ENCODE measurements at regions not wholly inside any gene's neighbourhood (a gene's known extent, or its start where the extent isn't known, plus 50 kb on each side); places are given as distances from the start of the nearest gene placed in this dataset.

DNA sequence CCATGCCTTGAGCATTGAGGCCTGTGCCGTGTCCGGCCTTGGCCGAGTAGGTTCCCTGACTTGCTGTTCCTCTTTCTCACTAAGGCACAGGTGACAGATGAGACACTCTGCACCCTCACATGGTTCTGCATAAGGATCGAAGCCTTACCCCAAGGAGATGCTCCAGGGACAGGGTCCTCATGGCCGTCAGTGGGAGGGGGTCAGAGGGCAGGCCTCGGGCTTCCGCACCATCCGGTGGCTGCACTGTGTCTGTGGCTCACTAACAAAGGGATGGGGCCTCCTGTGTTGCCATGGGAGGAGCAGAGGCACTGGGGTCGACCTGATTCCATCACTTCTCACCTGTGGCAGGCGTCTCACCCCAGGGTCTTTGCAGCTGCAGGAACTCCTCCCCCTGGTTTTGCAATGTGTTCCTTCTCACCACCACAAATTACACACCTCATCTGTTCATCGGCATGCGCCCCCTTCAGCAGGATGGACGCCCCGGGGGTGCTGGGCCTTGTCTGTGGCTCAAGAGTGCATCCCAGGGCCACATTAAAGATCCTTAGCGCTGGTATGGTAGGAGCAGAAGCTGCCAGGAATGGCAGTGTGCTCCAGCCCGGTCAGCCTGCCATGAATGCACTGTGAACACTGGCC lies 113.3 kb upstream of the SOX1 start:
- POLR2A ChIA-PET (ENCODE audit: partially characterized antibody): no interaction called here
- 91% methylated on average over 16 of the region's 16 CpGs; no CpG with 5 or more reads in 1 of the 2 experiments for whole genome bisulfite sequencing, 2 experiments (ENCODE audit: extremely low coverage in 1 of 2, insufficient coverage in 1 of 2, insufficient read length in 1 of 2, insufficient replicate concordance in 2 of 2, low coverage in 1 of 2, low lambda C conversion rate in 2 of 2, missing lambda C conversion rate in 1 of 2)

More for the DNA sequence above, 113.3 kb upstream of the SOX1 start:
- Histone ChIP-seq H2BK120ac (replicated peaks; ENCODE audit: low read depth, low read length) (no peak overlapping the region), H3K4me1 (replicated peaks in 1 of 4; ENCODE audit: control insufficient read depth in 3 of 4, insufficient read depth in 4 of 4, low read length in 3 of 4) (no peaks in the 10 kb centered on the region; a peak in 2 of 7 replicates), H3K4me3 (ENCODE audit: extremely low read depth in 1 of 4, insufficient read depth in 2 of 4, low read depth in 3 of 4, low read length in 4 of 4) (no peak overlapping the region), H3K27me3 (replicated peaks in 1 of 4; ENCODE audit: control insufficient read depth in 3 of 4, extremely low read depth in 1 of 4, insufficient read depth in 3 of 4, low read length in 3 of 4) (no peaks in the 10 kb centered on the region), H2AK5ac (ENCODE audit: low read depth, low read length) (no peak overlapping the region), H3K4me2 (ENCODE audit: insufficient read depth in 1 of 2, low read depth in 2 of 2, low read length in 2 of 2) (no peak overlapping the region), H3K14ac (ENCODE audit: insufficient read length) (no peak overlapping the region), H2BK15ac (ENCODE audit: low read length) (no peak overlapping the region), H2AFZ (ENCODE audit: low read length) (no peak overlapping the region), H3K79me2 (ENCODE audit: control insufficient read depth in 1 of 2, insufficient read depth in 2 of 2, low read length in 2 of 2) (no peaks in the 10 kb centered on the region), H4K8ac (ENCODE audit: extremely low read depth, insufficient read depth, low read length) (no peak overlapping the region), H3K27ac (ENCODE audit: low read depth, low read length) (no peak overlapping the region), H2BK20ac (ENCODE audit: low read length) (no peak overlapping the region), H4K5ac (ENCODE audit: insufficient read length, low read depth, low read length) (no peak overlapping the region), H3K36me3 (ENCODE audit: control insufficient read depth in 2 of 4, insufficient read depth in 4 of 4, low read length in 3 of 4) (no peaks in the 10 kb centered on the region), H2BK5ac (ENCODE audit: low read depth, low read length) (no peak overlapping the region), H3K56ac (replicated peaks; ENCODE audit: insufficient read length, low read depth, low read length) (no peak overlapping the region), H3K4ac (replicated peaks; ENCODE audit: insufficient read length, low read depth, low read length) (no peak overlapping the region), H3K18ac (ENCODE audit: extremely low read depth, low read length) (no peak overlapping the region), H3K9me3 (ENCODE audit: insufficient read depth in 2 of 2, low read depth in 1 of 2, low read length in 1 of 2) (peaks cover 7 to 9% of the 10 kb centered on the region in 2 experiments; a peak in 2 of 4 replicates), H3K79me1 (ENCODE audit: low read depth, low read length) (peaks cover 3% of the 10 kb centered on the region; the same call in 1 of the 2 replicates), H2BK12ac (ENCODE audit: low read depth, low read length) (no peak overlapping the region), H3K9ac (replicated peaks in 1 of 4; ENCODE audit: extremely low read depth in 1 of 4, low read depth in 3 of 4, low read length in 3 of 4) (no peak overlapping the region), H3K23me2 (ENCODE audit: low read depth, low read length) (no peaks in the 10 kb centered on the region), H3K23ac (ENCODE audit: insufficient read length) (no peak overlapping the region), H4K91ac (replicated peaks; ENCODE audit: insufficient read length, low read length) (no peak overlapping the region), H4K20me1 (replicated peaks in 1 of 2; ENCODE audit: control insufficient read depth in 1 of 2, insufficient read depth in 2 of 2, low read length in 2 of 2) (no peaks in the 10 kb centered on the region)
- FAIRE-seq (no peak), DNase-seq (ENCODE audit: low read depth in 1 of 2, low spot score in 2 of 2) (peak in 1 of 2 experiments; percentile 30)
- CTCF ChIA-PET (ENCODE audit: partially characterized antibody): interaction anchor here (0.7 kb wide), 1 partner anchor 652 kb away, joined by 4 read pairs; no protein-coding TSS in a partner anchor
- TF ChIP-seq TAF7 (optimal IDR thresholded peaks at IDR 0.05; ENCODE audit: borderline replicate concordance, low read depth, low read length): no peak
- TF ChIP-seq RFX5 (IDR thresholded peaks at IDR 0.05; ENCODE audit: borderline replicate concordance, low read depth, low read length): no peak
- TF ChIP-seq KDM5A (IDR thresholded peaks at IDR 0.05; ENCODE audit: low read length): no peak
- no peak for TF ChIP-seq EP300 (IDR thresholded peaks at IDR 0.05; ENCODE audit: borderline replicate concordance in 1 of 2, low read depth in 2 of 2, low read length in 2 of 2)
- TF ChIP-seq MAFK (IDR thresholded peaks at IDR 0.05; ENCODE audit: low read depth, low read length): no peak
- no peak for TF ChIP-seq CHD1 (IDR thresholded peaks at IDR 0.05; ENCODE audit: low read depth, low read length)
- no peak for TF ChIP-seq GTF2F1 (IDR thresholded peaks at IDR 0.05; ENCODE audit: borderline replicate concordance, low read depth, low read length)
- no peak for TF ChIP-seq JUN (IDR thresholded peaks at IDR 0.05; ENCODE audit: low read depth, low read length)
- TF ChIP-seq FOSL1 (IDR thresholded peaks at IDR 0.05; ENCODE audit: insufficient read depth, low read depth, low read length): no peak
- TF ChIP-seq GABPA (IDR thresholded peaks at IDR 0.05; ENCODE audit: borderline replicate concordance, insufficient read depth, low read length): no peak
- no peak for TF ChIP-seq NRF1 (IDR thresholded peaks at IDR 0.05; ENCODE audit: low read depth, low read length)
- no peak for TF ChIP-seq CTBP2 (IDR thresholded peaks at IDR 0.05; ENCODE audit: borderline replicate concordance, insufficient read depth, insufficient read length, low read length)
